ENCODE measurements at regions not wholly inside any gene's neighbourhood (a gene's known extent, or its start where the extent isn't known, plus 50 kb on each side); places are given as distances from the start of the nearest gene placed in this dataset.

- no peak for DNase-seq
Observed at GRCh38 chr7:1380821-1381580, 78.3 kb downstream of the MICALL2 start.

- DNase-seq, result no peak
Observed at GRCh38 chr7:1382553-1383397, 76.5 kb downstream of the MICALL2 start.

GRCh38 chr7:1383398-1384112, 75.7 kb downstream of the MICALL2 start:
- DNase-seq, result no peak

GRCh38 chr7:1384113-1384415, 75.2 kb downstream of the MICALL2 start:
- no peak for DNase-seq
